Cardiac muscle cell (in vitro differentiated cells and primary cell): ENCODE measurements at regions not wholly inside any gene's neighbourhood (a gene's known extent, or its start where the extent isn't known, plus 50 kb on each side); places are given as distances from the start of the nearest gene placed in this dataset.

ENCODE experiments used
- DNase-seq, 2 donors: peaks; one replicate each; pipeline versions ENCODE4 v3.0.0 to v3.0.0-alpha.2; 2010 to 2017; ENCODE audit warnings: low read depth in 1 of 2, low spot score in 1 of 2
- H3K27ac ChIP-seq: fragments of 200-600 bp; sonication (generic); 2 replicates; pipeline ENCODE4 v1.5.1; 2016
- H3K27me3 ChIP-seq: fragments of 200-600 bp; sonication (generic); 2 replicates; pipeline ENCODE4 v1.6.0; 2016; ENCODE audit warnings: control low read depth
- H3K36me3 ChIP-seq: fragments of 200-600 bp; sonication (generic); 2 replicates; pipeline ENCODE4 v1.5.1; 2016; ENCODE audit warnings: control low read depth
- H3K4me1 ChIP-seq: fragments of 200-600 bp; sonication (generic); 2 replicates; pipeline ENCODE4 v1.8.1; 2017; ENCODE audit warnings: low read depth, mild to moderate bottlenecking, mixed run types
- H3K4me3 ChIP-seq: fragments of 200-600 bp; sonication (generic); 2 replicates; pipeline ENCODE4 v1.5.1; 2016; ENCODE audit warnings: mild to moderate bottlenecking
- H3K9me3 ChIP-seq: fragments of 200-600 bp; sonication (generic); 2 replicates; pipeline ENCODE4 v1.5.1; 2017; ENCODE audit warnings: low read depth, mild to moderate bottlenecking, control low read depth
- CTCF ChIP-seq: IDR thresholded peaks from 2 replicates; pipeline ENCODE4 v1.5.1; 2012; ENCODE audit warnings: low read depth, mild to moderate bottlenecking, low read length

GRCh38 chr18:23363865-23364570, 89.1 kb upstream of the RIOK3 start:
- DNase-seq = no peak
- no peak overlapping the region for H3K4me3 ChIP-seq
- no peaks in the 10 kb centered on the region for H3K4me1 ChIP-seq
- no peaks in the 10 kb centered on the region for H3K36me3 ChIP-seq
- no peak for TF ChIP-seq CTCF
- H3K27ac ChIP-seq = no peak overlapping the region
- no peaks in the 10 kb centered on the region for H3K27me3 ChIP-seq
- no peaks in the 10 kb centered on the region for H3K9me3 ChIP-seq

GRCh38 chr18:23365602-23366001, 87.5 kb upstream of the RIOK3 start:
- no peak overlapping the region for H3K27ac ChIP-seq
- DNase-seq = peak in 1 of 2 donors; percentile 61

DNA sequence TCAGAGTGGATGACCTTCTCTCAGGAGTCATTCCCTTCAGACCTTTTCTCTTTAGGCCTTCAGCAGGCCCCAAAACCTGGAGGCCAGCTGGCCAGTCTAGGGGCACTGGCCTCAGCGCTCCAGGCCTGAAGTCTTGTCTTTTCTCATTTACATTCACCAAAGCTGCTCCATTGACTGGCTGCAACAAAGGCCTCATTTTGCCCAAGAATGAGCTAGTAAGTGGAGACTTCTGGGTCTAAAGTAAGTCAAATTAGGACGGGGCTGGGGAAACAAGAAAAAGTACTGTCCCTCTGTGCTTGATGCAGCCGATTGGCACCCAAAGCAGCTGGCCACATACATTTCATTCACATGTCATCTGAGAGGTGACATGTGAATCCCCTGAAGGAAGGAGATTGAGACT, 83.8 kb upstream of the RIOK3 start:
- Histone ChIP-seq H3K36me3 (no peaks in the 10 kb centered on the region), H3K27ac (no peak overlapping the region), H3K4me1 (no peaks in the 10 kb centered on the region), H3K4me3 (no peak overlapping the region), H3K27me3 (no peaks in the 10 kb centered on the region), H3K9me3 (no peaks in the 10 kb centered on the region)
- no peak for TF ChIP-seq CTCF
- no peak for DNase-seq

More at GRCh38 chr18:23365602-23366001, 87.5 kb upstream of the RIOK3 start:
- H3K9me3 ChIP-seq = no peaks in the 10 kb centered on the region
- no peaks in the 10 kb centered on the region for H3K36me3 ChIP-seq
- no peak for TF ChIP-seq CTCF
- no peaks in the 10 kb centered on the region for H3K4me1 ChIP-seq
- H3K27me3 ChIP-seq = no peaks in the 10 kb centered on the region
- no peak overlapping the region for H3K4me3 ChIP-seq

DNA sequence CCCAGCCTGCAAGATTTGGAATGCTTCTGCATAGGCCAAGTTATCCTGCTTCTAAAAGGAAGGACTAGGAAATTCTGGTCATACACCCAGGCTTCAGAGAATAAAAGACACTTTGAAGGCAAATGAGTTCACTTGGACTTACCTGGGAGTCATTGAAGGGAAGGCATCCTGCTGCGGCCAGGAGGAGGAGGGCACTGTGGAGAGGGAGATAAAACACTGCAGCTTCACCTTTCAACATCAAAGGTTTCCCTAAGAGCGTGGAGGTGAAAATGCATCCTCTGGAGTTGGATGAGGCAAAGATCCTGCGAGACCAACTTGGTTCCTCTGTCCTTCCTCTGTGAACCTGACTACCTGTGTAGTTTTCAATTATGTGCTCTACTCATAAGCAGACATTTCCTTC, 79.5 kb upstream of the RIOK3 start:
- Histone ChIP-seq H3K4me3 (no peak overlapping the region), H3K36me3 (no peaks in the 10 kb centered on the region), H3K27ac (no peak overlapping the region), H3K27me3 (no peaks in the 10 kb centered on the region), H3K4me1 (peaks cover 2% of the 10 kb centered on the region), H3K9me3 (no peaks in the 10 kb centered on the region)
- no peak for DNase-seq
- TF ChIP-seq CTCF = no peak

DNA sequence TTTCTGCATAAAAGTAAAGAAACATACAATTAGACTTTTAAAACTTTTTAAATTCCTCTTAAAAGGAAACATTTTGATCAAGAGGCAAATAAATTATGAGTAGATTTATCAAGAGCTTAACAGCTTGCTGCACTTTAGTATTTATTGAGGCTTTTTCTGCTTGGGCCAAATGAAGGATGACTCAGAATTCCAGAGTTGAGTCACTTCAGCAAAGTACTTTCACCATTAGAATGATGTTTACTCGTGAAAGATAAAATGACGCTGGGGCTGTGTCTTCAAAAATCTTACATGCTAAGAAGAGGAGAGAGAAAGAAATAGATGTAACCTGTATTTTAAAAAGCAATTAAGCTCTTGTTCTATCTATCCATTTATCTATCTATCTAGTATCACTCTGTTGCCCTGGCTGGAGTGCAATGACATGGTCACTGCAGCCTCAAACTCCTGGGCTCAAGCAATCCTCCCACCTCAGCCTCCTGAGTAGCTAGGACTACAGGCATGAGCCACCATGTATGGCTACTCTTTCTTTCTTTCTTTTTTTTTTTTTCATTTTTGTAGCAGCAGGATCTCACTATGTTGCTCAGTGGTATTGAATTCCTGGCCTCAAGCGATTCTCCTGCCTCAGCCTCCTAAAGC, 75.3 kb upstream of the RIOK3 start:
- no peak for TF ChIP-seq CTCF
- Histone ChIP-seq H3K4me3 (no peak overlapping the region), H3K27me3 (no peaks in the 10 kb centered on the region), H3K4me1 (peaks cover 4% of the 10 kb centered on the region), H3K27ac (no peak overlapping the region), H3K36me3 (no peaks in the 10 kb centered on the region), H3K9me3 (no peaks in the 10 kb centered on the region)
- peak in 1 of 2 donors; percentile 85 for DNase-seq
